Fibroblast of gingiva (primary cell): ENCODE measurements at regions not wholly inside any gene's neighbourhood (a gene's known extent, or its start where the extent isn't known, plus 50 kb on each side); places are given as distances from the start of the nearest gene placed in this dataset.

Source experiments
- DNase-seq: peaks from one replicate; pipeline ENCODE4 v3.0.0-alpha.2; 2011; ENCODE audit warnings: low read depth

DNA sequence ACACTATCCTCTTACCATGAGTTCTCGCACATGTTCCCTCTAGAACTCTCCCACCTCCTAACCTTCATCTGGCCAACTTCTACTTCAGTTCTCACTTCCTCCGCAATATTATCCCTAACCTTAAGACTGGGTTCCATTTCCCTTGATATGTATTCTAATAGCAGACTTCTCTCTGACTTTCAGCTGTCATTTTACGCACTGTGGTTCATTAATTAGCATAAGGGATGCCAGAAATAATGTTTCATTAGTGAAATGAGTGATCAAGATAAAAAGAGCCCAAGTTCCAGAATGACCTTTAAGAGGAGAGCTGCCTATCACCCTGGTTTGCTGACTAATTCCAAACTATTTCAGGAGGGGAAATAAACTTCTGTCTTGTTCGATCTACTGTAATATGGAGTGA lies 108.6 kb upstream of the CCDC150 start:
- no peak for DNase-seq

DNA sequence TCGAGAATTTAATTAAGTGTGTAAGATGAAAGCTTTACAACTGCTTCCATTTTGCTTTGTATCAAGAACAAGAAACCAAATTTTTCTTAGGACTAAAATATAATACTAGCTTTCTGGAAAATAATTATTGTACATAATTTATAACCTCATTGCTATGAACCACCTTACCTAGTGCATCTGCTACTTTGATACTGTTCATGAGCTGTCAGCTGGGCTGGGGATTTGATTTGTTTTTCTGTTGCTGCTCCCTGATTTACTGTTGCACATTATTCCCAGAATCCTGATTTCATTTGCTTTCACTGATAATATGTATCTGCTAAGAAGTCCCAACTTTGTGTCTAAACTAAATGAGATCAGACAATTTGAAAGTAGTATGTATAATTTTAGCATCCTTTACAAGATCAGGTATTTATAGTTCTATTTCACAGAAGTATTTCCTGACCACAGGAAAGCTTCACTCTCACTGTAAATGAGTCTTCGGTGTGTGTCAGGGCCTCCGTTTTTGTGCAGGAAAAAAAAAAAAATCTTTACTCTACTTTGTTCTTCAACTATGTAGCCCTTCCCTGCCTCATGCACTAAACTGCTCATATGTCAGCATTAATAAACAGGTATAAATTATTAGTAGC lies 105.6 kb upstream of the CCDC150 start:
- no peak for DNase-seq

DNA sequence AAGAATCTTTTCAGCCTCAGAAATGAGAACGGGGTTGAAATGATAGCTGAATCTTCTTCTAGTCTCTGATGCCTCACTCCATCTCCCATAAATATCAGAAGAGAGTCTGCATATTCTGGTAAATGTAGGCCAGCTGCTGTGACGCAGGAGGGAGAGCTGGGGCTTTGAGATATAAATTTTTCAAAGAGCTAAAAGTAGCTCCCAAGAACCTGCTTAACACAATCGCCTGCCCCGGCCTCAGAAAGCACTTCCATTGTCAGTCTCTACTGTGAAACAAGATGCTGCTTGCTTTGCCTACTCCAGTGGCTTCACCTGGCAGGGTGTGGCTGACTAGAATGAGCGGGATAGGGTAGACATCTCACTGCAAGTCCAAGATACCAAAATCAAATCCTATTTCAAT lies 105.0 kb upstream of the CCDC150 start:
- no peak for DNase-seq

DNA sequence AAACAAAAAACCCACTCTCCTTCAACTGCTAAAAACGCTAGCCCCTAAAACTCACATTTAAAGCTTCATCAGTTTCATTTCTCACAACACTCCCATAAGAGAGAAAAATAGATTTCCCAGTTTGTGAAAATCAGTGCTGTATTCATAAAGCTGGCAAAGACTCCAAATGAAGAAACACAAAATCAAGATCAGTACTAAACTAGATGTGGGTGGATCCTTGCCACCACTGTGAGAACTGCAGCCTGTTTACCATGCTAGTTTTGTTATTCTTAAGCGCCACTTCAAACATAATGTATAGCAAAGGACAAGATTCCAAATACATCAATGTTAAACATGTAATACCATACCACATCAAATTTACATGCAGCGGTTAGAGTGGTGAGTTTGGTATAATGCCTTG lies 104.5 kb upstream of the CCDC150 start:
- no peak for DNase-seq

DNA sequence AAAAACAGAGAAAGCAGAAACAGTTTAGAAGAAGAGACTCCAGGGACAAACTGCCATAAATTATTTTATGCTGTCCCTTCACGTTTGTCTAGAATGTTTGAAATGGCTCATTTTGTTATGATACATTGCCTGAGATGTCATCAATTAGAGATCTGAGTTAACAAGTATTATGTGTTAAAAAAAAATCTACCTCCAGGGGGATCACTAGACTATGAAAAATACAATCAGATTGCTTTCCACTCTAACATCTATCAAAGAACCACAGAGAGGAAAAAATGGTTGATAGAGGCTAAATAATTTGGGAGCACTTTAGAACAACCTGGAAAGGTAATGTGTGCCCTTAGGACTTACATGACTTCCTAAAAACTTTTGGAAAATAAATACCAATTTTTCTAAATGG lies 103.8 kb upstream of the CCDC150 start:
- no peak for DNase-seq

DNA sequence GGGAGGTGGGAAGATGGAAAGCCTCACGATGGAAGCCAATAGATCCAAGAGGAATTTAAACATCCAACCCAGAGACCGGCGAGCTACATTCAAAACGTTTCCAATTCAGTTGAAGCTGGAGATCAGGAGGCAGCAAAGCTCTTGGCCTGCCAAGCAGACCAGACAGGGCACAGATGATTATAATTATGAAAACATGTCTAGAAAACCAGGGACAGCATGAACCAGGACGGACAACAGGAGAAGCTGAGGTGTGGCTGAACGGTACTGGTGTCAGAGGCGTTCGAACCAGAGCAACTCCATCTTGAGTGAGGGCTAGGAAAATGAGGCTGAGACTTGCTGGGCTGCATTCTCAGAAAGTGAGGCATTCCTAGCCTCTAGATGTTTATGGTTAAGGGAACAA lies 102.2 kb upstream of the CCDC150 start:
- DNase-seq, result no peak

DNA sequence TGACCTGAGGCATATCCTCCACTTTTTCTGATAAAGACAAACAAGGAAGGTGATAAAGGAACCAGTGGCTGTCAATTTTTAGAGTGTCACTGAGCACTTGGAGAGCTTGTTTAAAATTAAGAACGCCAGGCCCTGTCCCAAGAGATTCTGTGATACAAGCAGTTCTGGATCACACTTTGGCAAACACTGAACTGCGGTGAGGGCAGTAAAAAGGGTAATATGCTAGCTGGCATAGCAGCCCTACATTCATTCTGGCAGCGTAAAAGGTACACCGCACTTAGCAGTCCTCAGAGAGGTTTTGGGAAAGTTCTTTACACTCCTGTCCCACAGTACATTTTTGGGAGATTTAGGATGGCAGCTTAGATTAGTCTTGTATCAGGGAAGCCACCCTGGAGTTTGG lies 101.3 kb upstream of the CCDC150 start:
- DNase-seq, result no peak

DNA sequence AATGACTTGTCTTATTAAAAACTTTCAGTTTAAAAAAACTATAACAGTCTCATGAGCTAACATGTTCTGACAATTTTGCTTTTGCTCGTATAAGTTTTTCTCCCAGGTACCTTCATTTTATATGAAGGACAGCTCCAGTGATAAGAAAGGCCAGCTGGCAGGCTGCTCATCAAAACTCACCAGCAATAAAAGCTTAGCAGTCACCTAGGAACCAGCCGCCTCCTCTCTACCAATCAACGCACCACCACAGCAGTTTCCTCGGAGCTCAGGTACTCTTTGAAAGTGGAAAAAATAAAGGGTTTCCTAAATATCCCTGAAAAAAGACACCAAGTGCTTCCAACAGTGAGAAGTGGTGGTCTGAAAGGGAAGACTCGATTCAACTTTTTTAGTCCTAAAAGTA lies 100.9 kb upstream of the CCDC150 start:
- DNase-seq, result no peak

DNA sequence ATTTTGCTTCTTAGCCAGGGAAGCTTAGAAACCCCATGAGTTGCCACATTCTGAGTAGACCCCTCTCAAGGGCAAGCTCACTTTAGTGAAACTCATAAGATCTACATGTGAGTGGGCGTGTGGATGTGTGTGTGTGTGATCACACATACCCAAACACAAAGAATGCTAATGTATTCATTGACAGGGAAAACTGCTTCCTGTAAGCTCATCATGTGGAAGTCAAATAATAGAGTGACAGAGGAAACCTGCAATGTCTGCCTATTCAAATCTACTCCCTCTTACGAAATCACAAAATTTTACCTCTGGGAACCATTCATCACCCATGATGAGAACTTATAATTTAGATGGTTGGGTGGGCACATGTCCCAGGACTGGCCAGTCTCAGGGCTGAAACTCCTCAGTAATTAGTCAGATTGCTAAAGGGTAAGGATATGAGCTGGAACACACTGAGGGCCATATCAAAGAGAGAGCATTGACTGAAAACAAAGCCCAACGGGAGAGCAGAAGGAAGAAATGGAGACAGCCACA lies 94.5 kb upstream of the CCDC150 start:
- DNase-seq, result no peak

DNA sequence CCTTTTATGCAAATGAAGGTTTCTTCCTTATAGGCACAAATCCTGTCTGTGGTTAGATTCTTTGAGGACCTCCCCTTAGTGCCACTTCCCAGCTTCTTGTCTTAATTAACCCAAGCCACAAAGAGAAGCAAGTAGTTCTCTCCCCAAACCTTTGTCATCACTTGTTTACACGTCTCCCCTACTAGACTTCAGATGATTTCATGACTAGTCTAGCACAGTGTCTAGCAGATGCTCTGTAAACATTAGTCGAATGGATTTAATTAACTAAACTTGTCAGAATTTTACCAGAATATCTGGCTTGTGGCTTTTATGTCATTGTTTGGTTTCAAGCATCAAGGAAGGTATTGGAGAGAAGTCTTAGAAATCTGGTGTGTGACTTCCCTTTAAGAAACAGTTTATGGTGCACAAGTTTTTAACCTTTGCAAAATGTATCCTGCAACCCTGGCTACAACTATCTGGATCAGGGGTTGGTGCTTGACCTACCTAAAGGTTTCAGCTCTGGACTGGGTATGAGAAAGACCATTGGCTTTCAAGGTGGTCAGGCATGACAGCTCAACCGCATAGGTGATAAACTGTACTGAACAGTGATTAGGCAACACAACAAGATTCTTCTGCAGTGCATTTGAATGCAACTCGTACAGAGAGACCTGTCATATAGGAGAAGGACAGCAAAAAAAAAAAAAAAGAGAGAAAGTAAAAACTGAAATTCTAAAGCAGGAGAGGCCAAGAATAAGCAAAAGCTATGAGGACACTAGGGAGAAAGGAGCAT lies 93.2 kb upstream of the CCDC150 start:
- no peak for DNase-seq

DNA sequence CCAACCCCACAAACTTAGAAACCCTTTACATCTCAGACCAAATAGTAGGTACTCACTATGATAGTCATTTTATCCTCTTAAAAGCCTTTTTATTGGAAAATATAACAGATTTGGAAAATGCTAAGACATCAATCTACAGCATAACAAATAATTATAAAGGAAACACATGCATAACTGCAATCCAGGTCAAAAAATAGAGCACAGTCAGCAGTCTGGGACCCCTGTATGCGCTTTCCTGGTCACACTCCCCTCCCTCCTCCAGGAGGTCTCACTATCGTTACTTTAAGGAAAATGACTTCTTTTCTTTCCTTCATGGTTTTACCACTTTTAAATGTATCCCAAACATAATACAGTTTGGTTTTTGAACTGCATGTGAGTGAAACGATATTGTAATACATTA lies 90.5 kb upstream of the CCDC150 start:
- no peak for DNase-seq

DNA sequence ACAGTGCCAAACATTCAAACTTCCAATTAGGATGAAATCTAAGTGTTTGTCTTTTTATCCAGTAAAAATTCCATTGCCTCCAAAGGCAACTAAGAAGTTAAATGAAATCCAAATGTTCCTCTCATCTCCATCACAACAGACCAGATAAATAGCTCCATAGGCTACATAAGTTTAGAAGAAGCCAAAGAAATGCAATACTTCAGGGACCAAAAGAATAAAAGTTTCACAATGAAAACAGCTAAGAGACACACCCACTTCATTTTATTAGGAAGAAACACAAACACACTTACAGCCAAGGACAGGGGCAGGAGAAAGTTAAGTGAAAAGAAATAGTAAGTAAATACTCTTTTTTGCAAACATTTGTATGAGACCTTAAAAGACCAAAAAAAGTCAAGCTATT lies 88.5 kb upstream of the CCDC150 start:
- DNase-seq, result peak; percentile 49

DNA sequence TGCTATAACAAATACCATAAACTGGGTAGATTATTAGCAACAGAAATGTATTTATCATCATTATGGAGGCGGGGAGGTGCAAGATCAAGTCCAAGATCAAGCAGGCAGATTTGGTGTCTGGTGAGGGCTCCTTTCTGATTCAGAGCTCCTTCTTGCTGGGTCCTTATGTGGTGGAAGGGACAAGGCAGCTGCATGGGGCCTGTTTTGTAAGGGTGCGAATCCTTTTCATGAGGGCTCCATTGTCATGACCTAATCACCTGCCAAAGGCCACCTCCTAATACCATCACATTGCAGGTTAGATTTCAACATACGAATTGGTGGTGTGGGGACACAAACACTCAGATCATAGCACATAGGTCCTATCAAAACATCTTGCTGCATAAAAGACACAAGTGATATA lies 84.4 kb upstream of the CCDC150 start:
- DNase-seq, result no peak

DNA sequence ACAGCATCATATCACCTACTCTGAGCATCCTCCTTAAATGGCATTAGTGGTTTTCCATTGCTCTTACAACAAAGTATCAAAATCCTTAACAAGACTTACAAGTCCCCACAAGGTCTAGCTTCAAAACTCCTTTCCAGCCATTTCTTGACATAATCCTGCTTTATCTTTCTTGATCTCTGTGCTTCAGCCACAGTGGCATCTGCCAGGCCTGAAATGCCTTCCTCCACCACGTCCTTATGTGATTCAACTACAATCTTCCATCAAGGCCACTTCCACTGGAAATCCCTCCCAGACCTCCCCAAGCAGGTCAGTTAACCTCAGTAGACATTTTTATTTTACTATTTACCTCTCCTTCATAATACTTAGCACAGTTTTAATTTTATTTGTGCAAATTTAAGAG lies 83.8 kb upstream of the CCDC150 start:
- no peak for DNase-seq

DNA sequence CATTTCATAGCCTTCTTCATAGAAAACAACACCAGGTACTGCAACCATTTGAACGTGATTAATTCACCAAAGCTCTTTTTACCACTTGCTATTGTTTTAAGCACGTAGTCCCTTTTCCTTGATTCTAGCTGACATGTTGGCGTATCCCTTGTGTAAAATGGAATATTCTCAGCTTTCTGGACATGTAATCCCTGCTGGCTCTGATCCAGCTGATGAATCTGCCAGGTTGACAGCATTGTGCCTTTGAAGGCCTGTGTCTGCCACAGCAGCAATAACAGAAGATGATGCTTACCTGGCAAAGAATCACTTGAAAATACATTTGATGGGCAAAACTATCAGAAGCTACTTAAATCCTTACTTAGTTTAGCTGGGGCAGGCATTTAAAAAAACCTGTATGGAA lies 81.0 kb upstream of the CCDC150 start:
- no peak for DNase-seq

DNA sequence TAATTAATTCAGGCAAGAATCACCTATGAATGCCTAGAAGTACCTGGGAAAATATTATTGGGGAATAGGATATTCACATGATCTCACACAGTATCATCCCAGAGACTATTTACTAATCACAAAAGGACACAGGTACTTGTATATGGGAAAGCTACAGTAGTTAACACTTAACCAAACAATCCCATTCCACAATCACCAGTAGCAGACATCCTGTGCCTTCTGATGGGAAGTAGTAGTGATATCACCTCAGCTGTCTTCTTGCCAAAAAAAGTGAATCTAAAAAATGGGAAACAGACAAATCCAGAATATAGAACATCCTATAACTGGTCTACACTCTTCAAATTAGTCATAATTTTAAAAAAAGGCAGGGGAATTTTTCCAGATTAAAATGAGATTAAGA lies 75.6 kb upstream of the CCDC150 start:
- no peak for DNase-seq

DNA sequence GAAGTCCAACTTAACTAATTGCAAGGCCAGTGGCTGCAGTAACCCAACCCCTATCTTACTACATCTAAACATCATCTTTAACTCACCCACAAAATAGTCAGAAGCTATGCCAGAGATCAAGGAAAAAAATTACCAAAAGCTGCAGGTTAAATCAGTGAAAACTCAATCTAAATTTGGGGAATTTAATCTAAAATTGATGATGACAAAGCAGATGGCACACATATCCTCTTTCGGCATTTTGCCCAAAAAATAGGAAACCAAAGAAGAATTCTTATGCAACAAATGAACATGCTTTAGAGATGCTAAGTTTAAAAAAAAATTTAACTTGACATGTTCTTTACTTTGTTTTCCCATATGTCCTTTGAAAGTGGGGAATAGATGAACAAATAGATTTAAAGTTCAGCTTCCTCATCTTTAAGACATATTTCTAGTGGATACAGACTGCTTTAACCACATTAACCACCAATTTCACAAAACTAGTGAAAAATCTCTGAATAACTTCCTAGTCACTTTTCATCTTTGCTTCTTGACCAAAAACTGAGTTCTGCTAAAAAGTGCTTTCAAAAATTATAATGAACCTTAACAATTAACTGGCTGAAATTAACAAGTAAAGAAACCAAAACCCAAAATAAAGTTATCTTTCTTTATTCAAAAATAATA lies 74.3 kb upstream of the CCDC150 start:
- no peak for DNase-seq

DNA sequence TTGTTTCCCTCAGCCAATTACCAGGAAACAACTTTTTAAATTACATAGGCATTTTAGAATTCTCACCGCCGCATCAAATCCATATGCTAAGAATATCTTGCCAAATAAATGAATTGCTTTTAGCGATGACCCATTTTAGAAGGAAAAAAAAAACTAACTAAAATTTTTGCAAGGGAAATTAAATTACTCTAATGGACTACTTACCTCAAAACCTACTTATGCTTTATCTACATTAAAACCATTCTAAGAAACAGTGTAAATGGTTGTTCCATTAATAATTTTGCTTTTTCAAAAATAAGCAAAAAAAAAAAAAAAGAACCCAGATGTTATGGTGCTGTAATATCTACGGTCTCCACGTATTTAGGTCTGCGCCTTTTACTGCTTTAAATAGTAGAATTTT lies 73.5 kb upstream of the CCDC150 start:
- DNase-seq, result no peak

DNA sequence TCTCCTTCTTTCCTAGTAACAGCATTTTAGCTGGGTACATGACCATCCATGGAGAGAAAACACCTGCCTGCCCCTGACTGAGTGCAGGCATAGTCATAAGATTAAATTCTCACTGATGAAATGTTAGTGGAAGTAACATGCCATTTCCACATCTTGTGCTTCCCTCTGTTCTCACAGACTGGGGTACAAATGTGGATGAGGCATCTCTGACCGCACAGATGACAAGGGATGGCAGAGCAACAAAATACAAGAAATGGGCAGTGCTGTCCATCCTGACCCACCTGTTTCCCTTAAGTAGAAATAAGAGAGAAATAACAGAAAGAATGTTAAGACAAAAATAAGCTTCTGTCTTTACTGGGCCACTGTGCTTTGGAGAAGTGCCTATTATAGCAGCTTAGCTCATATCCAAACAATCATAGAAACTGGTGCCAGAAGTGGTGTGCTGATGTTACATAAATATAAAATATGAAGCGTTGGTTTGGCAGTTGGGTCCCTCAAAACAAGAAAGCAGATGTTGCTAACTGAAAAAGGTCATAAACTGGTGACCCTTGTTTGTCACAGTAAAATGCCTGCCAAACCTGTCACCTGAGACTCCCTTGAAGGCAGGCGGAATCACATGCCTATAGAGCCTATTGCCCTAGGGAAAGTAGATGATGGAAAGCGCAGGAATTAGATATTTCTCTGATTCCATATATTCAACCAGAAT lies 72.4 kb upstream of the CCDC150 start:
- peak; percentile 36 for DNase-seq

DNA sequence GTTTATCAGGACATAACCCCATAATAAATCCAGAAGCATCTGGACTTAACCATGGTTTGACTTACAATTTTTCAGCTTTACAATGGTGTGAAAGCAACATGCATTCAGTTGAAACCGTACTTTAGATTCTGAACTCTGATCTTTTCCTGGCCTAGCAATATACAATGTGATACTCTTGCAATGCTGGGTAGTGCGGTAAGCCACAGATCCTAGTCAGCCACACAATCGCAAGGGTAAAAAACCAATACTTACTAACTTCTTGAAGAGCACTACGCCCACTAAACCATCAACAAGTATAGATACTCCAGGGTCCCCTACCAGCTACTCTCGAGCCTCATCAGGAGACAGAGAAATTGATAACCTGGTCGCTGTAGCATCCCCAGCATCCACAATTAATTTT lies 71.0 kb upstream of the CCDC150 start:
- no peak for DNase-seq

DNA sequence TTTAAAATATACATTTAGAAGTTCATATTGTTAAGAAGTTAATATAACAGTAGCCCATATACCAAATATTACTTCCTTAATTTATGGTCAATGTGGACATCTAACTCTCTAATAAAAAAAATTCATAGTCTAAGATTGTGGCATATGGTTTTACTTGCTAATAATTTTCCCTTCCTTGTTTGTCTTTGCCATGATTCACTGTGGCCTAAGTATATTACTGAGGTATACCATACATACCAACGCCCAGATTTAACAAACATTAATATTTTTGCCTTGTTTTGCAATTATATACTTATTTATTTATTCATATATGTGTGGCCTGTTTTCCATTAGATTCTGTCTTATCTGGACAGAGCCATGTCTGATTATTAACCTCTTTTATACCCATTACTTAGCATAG lies 54.6 kb upstream of the CCDC150 start:
- DNase-seq, result no peak

DNA sequence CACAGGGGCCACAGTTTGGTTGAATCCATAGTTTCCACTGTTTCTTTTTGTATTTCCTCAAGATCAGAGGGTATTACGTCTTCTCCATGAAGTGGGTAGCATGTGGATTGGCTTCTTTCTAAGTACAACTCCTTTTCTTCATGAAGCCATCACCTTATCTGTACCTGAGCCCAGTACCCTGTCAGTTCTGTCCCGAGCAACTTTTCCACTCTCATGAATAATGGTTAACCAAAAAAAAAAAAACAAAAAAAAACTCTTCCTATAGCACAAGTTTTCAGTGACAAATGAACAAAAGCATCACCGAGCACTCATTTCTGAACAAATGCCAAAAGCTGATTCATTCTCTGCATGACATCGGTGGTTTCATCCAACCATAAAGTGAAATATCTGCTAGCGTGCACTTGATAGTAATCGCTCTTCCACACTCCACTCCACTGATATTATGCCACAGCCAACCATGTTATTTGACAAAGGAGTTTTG lies 53.0 kb upstream of the CCDC150 start:
- peak; percentile 69 for DNase-seq

DNA sequence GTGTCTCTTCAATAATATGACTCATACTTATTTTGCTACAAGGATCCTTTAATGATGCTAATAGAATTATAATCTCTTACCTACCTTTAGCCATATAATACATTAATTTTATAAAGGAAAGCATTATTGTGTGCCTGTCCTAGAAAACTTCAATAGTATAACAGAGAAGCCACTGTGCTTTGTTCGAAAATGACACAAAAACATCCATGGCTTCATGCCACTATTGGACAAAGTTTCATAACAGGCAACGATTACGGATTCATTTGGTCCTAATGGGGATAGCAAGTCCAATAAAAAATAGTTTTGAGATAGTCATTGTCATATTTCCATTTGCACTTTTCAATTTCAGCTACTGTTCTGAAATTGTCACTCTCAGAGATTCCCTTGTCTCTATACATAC lies 52.5 kb upstream of the CCDC150 start:
- no peak for DNase-seq
